ENCODE measurements at regions not wholly inside any gene's neighbourhood (a gene's known extent, or its start where the extent isn't known, plus 50 kb on each side); places are given as distances from the start of the nearest gene placed in this dataset.

GRCh38 chr10:71067098-71067740 is 145.2 kb upstream of the UNC5B start:
- TF ChIP-seq CTCF (IDR thresholded peaks at IDR 0.05) (no peak), POLR2A (IDR thresholded peaks at IDR 0.05) (no peak)
